Dermis blood vessel endothelial cell (primary cell): ENCODE measurements at regions not wholly inside any gene's neighbourhood (a gene's known extent, or its start where the extent isn't known, plus 50 kb on each side); places are given as distances from the start of the nearest gene placed in this dataset.
A peak's percentile ranks its signal among the peaks of the same experiment; 100 is the strongest.
"Not testable (repeated sequence)": the region's sequence is repeated elsewhere in the genome, so short reads cannot be mapped to it uniquely, and the experiment has no call there.

Source experiments
- DNase-seq: peaks from one replicate; pipeline ENCODE4 v3.0.0; 2010

- DNase-seq, result no peak
Measured at GRCh38 chr2:222351035-222351434, 52.2 kb upstream of the PAX3 start.

- no peak for DNase-seq
Measured at GRCh38 chr2:222352981-222353380, 54.2 kb upstream of the PAX3 start.

- peak; percentile 43 for DNase-seq
Measured at GRCh38 chr2:222353993-222354392, 55.2 kb upstream of the PAX3 start.

DNA sequence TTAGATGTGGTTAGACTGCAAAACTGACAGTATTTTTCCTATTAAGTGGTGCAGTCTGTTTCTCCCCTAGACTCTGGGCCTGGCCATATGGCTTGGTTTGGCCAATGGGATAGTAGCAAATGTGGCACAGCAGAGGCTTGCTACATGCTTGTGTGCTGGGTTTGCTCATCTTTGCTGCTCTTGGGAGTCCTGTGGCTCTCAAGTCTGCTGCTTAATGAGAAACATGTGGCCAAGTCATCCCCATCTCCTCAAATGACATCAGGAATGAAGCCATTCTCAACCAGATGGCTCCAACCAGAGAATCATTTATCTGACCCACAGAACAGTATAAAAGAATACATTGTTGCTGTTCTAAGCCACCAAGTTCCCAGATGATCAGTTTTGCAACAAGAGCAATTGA, 57.1 kb upstream of the PAX3 start:
- DNase-seq, result no peak

DNA sequence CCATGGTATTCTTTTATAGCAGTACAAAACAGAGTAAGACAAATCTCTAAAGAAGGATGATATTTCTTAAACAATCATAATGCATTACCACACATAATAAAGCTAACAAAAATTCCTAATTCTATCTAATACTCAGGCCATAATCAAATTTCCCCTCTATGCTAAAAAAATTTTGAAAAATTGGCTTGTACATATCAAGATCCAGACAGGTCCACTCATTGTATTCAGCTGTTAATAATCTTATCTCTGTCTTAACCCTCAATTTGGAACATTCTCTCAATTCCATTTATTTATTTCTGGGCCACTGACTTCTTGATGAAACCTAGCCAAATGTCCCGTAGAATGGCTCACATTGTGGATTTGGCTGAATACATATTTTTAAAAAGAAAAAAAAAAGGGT, 59.1 kb upstream of the PAX3 start:
- no peak for DNase-seq

- DNase-seq, result peak; percentile 82
Measured at GRCh38 chr2:222358876-222359275, 60.1 kb upstream of the PAX3 start.

DNA sequence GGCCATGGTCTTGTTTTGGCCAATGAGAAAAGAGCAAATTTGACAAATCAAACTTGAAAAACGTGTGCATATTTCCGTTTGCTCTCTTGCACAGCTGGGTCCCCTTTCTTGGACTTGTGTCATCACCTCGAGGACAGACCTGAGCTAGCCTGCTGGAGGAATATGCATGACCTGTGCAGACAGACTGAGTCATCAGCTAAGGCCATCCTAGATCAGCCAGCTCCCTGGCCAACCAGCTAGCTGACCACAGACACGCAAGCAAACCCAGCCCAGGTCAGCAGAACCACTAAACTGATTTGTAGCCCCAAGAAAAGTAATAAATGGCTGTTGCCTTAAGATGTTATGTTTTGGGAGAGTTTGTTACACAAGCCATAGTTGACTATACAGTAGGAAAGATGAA, 61.3 kb upstream of the PAX3 start:
- no peak for DNase-seq

- no peak for DNase-seq
Measured at GRCh38 chr2:222360997-222361396, 62.2 kb upstream of the PAX3 start.

DNA sequence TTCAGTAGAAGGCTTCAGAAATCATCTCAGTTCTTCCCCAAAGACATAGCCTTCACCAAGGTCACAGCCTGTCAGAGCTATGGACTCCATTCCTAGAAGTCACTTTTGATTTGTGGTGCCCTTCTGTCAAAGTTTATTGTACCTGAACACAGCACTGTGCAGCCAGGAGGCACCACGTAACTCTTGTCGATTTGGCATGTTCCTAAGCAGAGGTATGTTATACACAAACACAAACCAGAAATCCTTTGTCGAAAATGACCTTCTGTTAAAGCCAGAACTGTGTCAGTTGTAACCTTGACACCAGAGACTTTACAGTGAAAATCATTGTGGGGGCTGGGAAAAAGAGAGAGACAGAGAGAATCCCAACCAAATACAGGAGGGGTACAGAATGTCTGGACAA, 62.6 kb upstream of the SGPP2 start:
- no peak for DNase-seq

- peak; percentile 64 for DNase-seq
Measured at GRCh38 chr2:222362336-222362735, 62.0 kb upstream of the SGPP2 start.

DNA sequence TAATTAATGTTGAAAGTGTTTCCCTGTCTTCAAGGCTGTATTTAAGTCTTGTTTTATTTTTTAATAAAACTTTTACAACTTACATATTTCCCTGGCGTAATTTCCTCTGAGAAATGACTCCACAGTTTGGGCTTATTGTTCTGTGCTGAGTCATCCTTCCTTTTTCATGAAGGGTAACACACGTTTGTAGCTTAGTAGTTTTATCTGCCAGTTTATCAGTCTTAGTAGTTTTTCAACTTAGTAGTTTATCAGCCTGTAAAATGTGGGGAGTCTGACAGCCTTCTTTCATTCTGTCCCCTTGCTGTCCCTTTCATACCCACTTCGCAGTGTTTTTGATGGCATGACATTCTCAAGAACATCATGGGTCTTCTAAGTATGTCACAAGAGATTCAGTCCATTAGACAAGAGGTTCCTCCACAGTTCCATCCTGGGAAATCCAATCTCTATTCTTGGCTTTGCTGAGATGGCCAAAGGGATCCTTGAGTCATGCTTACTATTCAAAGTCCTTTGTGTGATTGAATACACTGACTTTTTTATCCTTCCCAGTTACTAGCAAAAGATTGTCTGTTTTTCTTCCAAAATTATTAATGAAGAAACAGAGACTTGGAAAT, 60.0 kb upstream of the SGPP2 start:
- DNase-seq, result peak; percentile 92

GRCh38 chr2:222368280-222368679, 56.1 kb upstream of the SGPP2 start:
- DNase-seq, result not testable (repeated sequence)

- no peak for DNase-seq
Measured at GRCh38 chr2:222372993-222373392, 51.4 kb upstream of the SGPP2 start.
